HL-60 (cell line): ENCODE measurements at regions not wholly inside any gene's neighbourhood (a gene's known extent, or its start where the extent isn't known, plus 50 kb on each side); places are given as distances from the start of the nearest gene placed in this dataset.
"Not testable (repeated sequence)": the region's sequence is repeated elsewhere in the genome, so short reads cannot be mapped to it uniquely, and the experiment has no call there.

Experiments
- GABPA ChIP-seq: IDR thresholded peaks from 2 replicates; pipeline ENCODE4 v1.6.1; 2012; ENCODE audit warnings: low read depth
- POLR2AphosphoS5 ChIP-seq: IDR thresholded peaks from 2 replicates; pipeline ENCODE4 v1.6.1; 2012; ENCODE audit warnings: low read depth
- TF ChIP-seq, protein P1 (sequence below): IDR thresholded peaks from one replicate; pipeline ENCODE4 v1.5.1; 2011; ENCODE audit warnings: low read length, control low read depth, inconsistent platforms; ENCODE audit not compliant: insufficient read depth
- TF ChIP-seq, protein P2 (sequence below): IDR thresholded peaks from 2 replicates; pipeline ENCODE4 v1.6.1; 2012; ENCODE audit warnings: low read depth; ENCODE audit not compliant: insufficient replicate concordance

DNA sequence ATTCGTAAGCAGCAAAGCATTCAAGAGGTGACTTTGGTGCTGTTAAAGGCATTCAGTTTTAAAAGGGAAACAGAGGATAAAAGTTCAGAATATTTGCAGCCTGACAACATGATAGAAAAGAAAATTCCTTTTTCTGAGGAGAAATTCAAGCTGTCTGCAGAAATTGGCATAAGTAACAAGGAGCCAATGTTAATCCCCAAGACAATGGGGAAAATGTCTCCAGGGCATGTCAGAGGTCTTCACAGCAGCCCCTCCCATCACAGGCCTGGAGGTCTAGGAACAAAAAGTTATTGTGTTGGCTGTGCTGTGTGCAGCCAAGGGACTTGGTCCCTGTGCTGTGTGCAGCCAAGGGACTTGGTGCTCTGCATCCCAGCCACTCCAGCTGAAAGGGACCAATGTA is 129.7 kb upstream of the MITF start:
- TF ChIP-seq, protein P1, sequence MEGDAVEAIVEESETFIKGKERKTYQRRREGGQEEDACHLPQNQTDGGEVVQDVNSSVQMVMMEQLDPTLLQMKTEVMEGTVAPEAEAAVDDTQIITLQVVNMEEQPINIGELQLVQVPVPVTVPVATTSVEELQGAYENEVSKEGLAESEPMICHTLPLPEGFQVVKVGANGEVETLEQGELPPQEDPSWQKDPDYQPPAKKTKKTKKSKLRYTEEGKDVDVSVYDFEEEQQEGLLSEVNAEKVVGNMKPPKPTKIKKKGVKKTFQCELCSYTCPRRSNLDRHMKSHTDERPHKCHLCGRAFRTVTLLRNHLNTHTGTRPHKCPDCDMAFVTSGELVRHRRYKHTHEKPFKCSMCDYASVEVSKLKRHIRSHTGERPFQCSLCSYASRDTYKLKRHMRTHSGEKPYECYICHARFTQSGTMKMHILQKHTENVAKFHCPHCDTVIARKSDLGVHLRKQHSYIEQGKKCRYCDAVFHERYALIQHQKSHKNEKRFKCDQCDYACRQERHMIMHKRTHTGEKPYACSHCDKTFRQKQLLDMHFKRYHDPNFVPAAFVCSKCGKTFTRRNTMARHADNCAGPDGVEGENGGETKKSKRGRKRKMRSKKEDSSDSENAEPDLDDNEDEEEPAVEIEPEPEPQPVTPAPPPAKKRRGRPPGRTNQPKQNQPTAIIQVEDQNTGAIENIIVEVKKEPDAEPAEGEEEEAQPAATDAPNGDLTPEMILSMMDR = not testable (repeated sequence)
- TF ChIP-seq POLR2AphosphoS5, GABPA: not testable (repeated sequence)
- TF ChIP-seq, protein P2, sequence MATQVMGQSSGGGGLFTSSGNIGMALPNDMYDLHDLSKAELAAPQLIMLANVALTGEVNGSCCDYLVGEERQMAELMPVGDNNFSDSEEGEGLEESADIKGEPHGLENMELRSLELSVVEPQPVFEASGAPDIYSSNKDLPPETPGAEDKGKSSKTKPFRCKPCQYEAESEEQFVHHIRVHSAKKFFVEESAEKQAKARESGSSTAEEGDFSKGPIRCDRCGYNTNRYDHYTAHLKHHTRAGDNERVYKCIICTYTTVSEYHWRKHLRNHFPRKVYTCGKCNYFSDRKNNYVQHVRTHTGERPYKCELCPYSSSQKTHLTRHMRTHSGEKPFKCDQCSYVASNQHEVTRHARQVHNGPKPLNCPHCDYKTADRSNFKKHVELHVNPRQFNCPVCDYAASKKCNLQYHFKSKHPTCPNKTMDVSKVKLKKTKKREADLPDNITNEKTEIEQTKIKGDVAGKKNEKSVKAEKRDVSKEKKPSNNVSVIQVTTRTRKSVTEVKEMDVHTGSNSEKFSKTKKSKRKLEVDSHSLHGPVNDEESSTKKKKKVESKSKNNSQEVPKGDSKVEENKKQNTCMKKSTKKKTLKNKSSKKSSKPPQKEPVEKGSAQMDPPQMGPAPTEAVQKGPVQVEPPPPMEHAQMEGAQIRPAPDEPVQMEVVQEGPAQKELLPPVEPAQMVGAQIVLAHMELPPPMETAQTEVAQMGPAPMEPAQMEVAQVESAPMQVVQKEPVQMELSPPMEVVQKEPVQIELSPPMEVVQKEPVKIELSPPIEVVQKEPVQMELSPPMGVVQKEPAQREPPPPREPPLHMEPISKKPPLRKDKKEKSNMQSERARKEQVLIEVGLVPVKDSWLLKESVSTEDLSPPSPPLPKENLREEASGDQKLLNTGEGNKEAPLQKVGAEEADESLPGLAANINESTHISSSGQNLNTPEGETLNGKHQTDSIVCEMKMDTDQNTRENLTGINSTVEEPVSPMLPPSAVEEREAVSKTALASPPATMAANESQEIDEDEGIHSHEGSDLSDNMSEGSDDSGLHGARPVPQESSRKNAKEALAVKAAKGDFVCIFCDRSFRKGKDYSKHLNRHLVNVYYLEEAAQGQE = not testable (repeated sequence)
